ENCODE measurements at regions not wholly inside any gene's neighbourhood (a gene's known extent, or its start where the extent isn't known, plus 50 kb on each side); places are given as distances from the start of the nearest gene placed in this dataset.
"Not testable (repeated sequence)": the region's sequence is repeated elsewhere in the genome, so short reads cannot be mapped to it uniquely, and the experiment has no call there.

DNA sequence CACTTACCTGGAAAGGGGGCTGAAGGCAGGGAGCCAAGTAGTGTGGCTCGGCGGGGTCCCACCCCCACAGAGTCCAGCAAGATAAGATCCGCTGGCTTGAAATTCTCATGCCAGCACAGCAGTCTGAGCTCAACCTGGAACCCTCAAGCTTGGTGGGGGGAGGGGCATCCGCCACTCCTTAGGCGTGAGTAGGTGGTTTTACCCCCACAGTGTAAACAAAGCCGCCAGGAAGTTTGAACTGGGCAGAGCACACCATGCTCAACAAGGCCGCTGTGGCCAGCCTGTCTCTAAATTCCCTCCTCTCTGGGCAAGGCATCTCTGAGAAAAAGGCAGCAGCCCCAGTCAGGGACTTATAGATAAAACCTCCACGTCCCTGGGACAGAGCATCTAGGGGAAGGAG, 156.3 kb downstream of the KBTBD8 start:
- no peaks in the 10 kb centered on the region for H3K4me1 ChIP-seq (ENCODE audit: insufficient read depth, poor library complexity, severe bottlenecking)
- TF ChIP-seq, protein P1, sequence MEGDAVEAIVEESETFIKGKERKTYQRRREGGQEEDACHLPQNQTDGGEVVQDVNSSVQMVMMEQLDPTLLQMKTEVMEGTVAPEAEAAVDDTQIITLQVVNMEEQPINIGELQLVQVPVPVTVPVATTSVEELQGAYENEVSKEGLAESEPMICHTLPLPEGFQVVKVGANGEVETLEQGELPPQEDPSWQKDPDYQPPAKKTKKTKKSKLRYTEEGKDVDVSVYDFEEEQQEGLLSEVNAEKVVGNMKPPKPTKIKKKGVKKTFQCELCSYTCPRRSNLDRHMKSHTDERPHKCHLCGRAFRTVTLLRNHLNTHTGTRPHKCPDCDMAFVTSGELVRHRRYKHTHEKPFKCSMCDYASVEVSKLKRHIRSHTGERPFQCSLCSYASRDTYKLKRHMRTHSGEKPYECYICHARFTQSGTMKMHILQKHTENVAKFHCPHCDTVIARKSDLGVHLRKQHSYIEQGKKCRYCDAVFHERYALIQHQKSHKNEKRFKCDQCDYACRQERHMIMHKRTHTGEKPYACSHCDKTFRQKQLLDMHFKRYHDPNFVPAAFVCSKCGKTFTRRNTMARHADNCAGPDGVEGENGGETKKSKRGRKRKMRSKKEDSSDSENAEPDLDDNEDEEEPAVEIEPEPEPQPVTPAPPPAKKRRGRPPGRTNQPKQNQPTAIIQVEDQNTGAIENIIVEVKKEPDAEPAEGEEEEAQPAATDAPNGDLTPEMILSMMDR (IDR thresholded peaks at IDR 0.05; ENCODE audit: poor library complexity, severe bottlenecking) = no peak
- H3K27me3 ChIP-seq (ENCODE audit: insufficient read depth, poor library complexity, severe bottlenecking) = no peaks in the 10 kb centered on the region
- no peak overlapping the region for H3K4me3 ChIP-seq (ENCODE audit: severe bottlenecking)
- H3K36me3 ChIP-seq (ENCODE audit: low read depth) = no peaks in the 10 kb centered on the region
- ATAC-seq (ENCODE audit: low read depth) = no peak
- H3K9me3 ChIP-seq (ENCODE audit: severe bottlenecking) = no peaks in the 10 kb centered on the region
- DNase-seq (ENCODE audit: low spot score) = no peak
- H3K27ac ChIP-seq (ENCODE audit: poor library complexity, severe bottlenecking) = no peak overlapping the region

DNA sequence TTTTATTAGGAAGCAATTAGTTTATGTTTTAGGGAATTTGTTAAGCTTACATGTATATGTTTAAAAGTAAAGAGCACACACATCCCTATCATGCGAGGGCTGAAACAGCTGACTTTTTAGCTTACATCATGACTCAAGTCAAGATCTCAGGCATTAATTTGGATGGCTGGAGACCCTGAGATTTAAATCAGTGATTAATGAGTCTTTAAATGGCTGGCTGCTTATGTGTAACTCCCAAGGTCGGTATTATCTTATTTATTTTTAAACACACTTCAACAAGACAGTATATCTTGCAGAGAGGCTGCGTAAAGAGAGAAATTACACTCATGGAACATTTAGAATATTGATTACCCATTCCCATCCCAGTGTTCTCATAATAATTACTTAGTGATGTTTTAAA, 169.4 kb downstream of the KBTBD8 start:
- H3K27me3 ChIP-seq (ENCODE audit: insufficient read depth, poor library complexity, severe bottlenecking) = no peaks in the 10 kb centered on the region
- H3K4me1 ChIP-seq (ENCODE audit: insufficient read depth, poor library complexity, severe bottlenecking) = no peaks in the 10 kb centered on the region
- no peak for DNase-seq (ENCODE audit: low spot score)
- TF ChIP-seq, protein P1 (IDR thresholded peaks at IDR 0.05; ENCODE audit: poor library complexity, severe bottlenecking) = no peak
- no peak overlapping the region for H3K27ac ChIP-seq (ENCODE audit: poor library complexity, severe bottlenecking)
- no peaks in the 10 kb centered on the region for H3K36me3 ChIP-seq (ENCODE audit: low read depth)
- ATAC-seq (ENCODE audit: low read depth) = no peak
- no peak overlapping the region for H3K4me3 ChIP-seq (ENCODE audit: severe bottlenecking)
- no peaks in the 10 kb centered on the region for H3K9me3 ChIP-seq (ENCODE audit: severe bottlenecking)

DNA sequence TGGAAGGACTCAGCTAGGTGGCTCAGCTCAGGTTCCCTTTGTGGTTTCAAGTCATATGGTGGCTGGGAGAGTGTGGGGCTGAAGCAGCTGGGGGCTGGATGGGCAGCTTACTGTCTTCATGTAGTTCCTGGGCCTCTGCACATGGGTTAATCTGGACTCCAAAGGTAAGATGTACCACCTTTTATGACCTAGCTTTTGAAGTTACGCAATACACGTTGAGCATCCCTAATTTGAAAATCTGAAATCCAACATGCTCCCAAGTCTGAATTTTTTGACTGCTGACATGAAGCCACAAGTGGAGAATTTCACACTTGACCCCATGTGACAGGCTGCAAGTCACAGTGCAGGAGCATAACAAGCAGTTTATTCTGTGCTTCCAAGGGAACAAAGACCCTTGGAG, 173.7 kb downstream of the KBTBD8 start:
- TF ChIP-seq, protein P1 (IDR thresholded peaks at IDR 0.05; ENCODE audit: poor library complexity, severe bottlenecking) = no peak
- H3K4me1 ChIP-seq (ENCODE audit: insufficient read depth, poor library complexity, severe bottlenecking) = no peaks in the 10 kb centered on the region
- no peaks in the 10 kb centered on the region for H3K9me3 ChIP-seq (ENCODE audit: severe bottlenecking)
- H3K27me3 ChIP-seq (ENCODE audit: insufficient read depth, poor library complexity, severe bottlenecking) = no peaks in the 10 kb centered on the region
- DNase-seq (ENCODE audit: low spot score) (no peak), ATAC-seq (ENCODE audit: low read depth) (no peak)
- H3K36me3 ChIP-seq (ENCODE audit: low read depth) = no peaks in the 10 kb centered on the region
- H3K27ac ChIP-seq (ENCODE audit: poor library complexity, severe bottlenecking) = no peak overlapping the region
- no peak overlapping the region for H3K4me3 ChIP-seq (ENCODE audit: severe bottlenecking)

DNA sequence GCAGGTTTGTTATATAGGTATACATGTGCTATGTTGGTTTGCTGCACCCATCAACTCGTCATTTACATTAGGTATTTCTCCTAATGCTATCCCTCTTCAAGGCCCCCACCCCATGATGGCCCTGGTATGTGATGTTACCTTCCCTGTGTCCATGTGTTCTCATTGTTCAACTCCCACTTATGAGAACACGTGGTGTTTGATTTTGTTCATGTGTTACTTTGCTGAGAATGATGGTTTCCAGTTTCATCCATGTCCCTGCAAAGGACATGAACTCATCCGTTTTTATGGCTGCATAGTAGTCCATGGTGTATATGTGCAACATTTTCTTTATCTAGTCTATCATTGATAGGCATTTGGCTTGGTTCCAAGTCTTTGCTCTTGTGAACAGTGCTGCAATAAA, 175.0 kb downstream of the KBTBD8 start:
- not testable (repeated sequence) for H3K27ac ChIP-seq (ENCODE audit: poor library complexity, severe bottlenecking); DNase-seq (ENCODE audit: low spot score); H3K4me3 ChIP-seq (ENCODE audit: severe bottlenecking); H3K27me3 ChIP-seq (ENCODE audit: insufficient read depth, poor library complexity, severe bottlenecking); H3K9me3 ChIP-seq (ENCODE audit: severe bottlenecking); ATAC-seq (ENCODE audit: low read depth); H3K4me1 ChIP-seq (ENCODE audit: insufficient read depth, poor library complexity, severe bottlenecking); H3K36me3 ChIP-seq (ENCODE audit: low read depth)

DNA sequence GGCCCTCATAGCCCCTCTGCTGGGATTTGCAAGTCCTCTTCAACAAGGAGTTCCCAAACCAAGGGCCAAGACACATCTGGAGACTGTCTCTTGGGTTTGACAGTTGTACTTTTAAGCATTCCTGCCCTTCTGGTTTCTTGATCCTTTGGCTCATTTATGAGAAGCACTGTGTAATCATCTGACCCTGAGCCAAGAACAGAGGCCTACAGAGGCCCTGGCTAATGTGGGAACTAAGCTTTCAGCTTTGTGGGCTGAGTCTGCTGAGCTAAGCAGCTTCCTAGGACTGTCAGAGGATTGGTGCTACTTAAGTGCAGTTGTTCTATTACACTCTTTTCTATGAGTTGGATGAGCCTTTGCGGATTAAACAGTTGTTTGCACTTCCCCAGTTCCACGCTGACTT, 178.3 kb downstream of the KBTBD8 start:
- DNase-seq (ENCODE audit: low spot score) (no peak), ATAC-seq (ENCODE audit: low read depth) (no peak)
- H3K4me3 ChIP-seq (ENCODE audit: severe bottlenecking) = no peak overlapping the region
- H3K36me3 ChIP-seq (ENCODE audit: low read depth) = no peaks in the 10 kb centered on the region
- H3K27ac ChIP-seq (ENCODE audit: poor library complexity, severe bottlenecking) = no peak overlapping the region
- TF ChIP-seq, protein P1 (IDR thresholded peaks at IDR 0.05; ENCODE audit: poor library complexity, severe bottlenecking) = no peak
- H3K4me1 ChIP-seq (ENCODE audit: insufficient read depth, poor library complexity, severe bottlenecking) = no peaks in the 10 kb centered on the region
- no peaks in the 10 kb centered on the region for H3K9me3 ChIP-seq (ENCODE audit: severe bottlenecking)
- H3K27me3 ChIP-seq (ENCODE audit: insufficient read depth, poor library complexity, severe bottlenecking) = no peaks in the 10 kb centered on the region
